ENCODE measurements at regions not wholly inside any gene's neighbourhood (a gene's known extent, or its start where the extent isn't known, plus 50 kb on each side); places are given as distances from the start of the nearest gene placed in this dataset.

DNA sequence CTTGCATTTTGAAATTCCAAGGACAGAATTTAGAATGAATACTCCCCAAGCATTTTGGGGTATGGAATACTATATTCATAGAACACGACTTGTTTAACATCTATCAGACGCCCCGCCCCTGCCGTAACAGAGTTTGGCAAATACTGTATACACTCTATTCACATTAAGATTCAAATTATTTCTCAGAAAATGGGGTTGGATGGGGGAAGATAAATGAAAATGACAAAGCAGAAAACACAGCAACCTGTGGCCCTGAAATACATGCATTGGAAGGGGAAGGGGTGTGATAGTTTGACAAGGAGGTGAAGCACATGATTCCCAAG is 634.6 kb upstream of the SLC39A10 start (continued):
- TF ChIP-seq, protein P1, sequence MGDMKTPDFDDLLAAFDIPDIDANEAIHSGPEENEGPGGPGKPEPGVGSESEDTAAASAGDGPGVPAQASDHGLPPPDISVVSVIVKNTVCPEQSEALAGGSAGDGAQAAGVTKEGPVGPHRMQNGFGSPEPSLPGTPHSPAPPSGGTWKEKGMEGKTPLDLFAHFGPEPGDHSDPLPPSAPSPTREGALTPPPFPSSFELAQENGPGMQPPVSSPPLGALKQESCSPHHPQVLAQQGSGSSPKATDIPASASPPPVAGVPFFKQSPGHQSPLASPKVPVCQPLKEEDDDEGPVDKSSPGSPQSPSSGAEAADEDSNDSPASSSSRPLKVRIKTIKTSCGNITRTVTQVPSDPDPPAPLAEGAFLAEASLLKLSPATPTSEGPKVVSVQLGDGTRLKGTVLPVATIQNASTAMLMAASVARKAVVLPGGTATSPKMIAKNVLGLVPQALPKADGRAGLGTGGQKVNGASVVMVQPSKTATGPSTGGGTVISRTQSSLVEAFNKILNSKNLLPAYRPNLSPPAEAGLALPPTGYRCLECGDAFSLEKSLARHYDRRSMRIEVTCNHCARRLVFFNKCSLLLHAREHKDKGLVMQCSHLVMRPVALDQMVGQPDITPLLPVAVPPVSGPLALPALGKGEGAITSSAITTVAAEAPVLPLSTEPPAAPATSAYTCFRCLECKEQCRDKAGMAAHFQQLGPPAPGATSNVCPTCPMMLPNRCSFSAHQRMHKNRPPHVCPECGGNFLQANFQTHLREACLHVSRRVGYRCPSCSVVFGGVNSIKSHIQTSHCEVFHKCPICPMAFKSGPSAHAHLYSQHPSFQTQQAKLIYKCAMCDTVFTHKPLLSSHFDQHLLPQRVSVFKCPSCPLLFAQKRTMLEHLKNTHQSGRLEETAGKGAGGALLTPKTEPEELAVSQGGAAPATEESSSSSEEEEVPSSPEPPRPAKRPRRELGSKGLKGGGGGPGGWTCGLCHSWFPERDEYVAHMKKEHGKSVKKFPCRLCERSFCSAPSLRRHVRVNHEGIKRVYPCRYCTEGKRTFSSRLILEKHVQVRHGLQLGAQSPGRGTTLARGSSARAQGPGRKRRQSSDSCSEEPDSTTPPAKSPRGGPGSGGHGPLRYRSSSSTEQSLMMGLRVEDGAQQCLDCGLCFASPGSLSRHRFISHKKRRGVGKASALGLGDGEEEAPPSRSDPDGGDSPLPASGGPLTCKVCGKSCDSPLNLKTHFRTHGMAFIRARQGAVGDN (CRISPR knock-in tag; IDR thresholded peaks at IDR 0.05) = no peak

DNA sequence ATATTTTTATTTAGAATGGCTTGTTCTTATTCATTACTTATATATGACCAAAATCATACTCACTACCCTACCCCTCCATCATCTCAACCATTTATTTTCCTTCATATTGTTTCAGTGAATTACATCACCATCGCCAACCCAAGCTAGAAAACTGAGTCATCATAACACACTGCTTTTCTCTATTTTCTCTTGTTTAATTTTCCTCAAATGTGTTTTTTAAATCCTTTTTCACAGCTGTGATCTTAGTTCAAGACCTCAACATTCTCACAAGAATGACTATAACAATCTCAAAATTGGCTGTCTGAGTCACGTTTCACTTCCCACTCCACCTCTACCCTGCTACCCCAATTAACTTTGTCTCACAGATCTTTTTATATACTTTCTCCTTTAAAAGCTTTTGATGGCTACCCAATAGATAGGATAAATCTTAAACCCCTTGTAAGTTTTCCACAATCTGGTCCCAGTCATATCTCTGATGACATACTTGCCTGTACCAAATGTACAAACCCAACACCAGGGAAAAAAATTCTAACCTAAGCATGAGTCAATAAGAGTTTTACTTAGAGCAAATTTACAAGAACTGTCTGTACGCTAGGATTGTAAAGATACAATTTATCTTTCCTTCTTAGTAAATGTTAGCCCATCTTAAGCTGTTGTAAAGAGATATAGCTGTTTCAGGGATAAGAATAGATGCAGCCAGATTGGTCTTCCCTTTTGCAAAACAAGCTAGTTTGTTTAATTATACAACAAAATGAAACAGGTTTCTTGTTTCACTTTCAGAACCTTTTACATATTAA is 635.1 kb upstream of the SLC39A10 start:
- H3K4me3 ChIP-seq (replicated peaks in 1 of 3; ENCODE audit: insufficient read depth in 1 of 3, low read depth in 2 of 3, low read length in 3 of 3) = no peak overlapping the region
- intact Hi-C loops (cut with micrococcal nuclease; ENCODE audit: unreplicated experiment) = no loop called here
- H3K9ac ChIP-seq (ENCODE audit: insufficient read depth, low read depth, low read length) = no peak overlapping the region
- TF ChIP-seq ERF (CRISPR knock-in tag; IDR thresholded peaks at IDR 0.05) (no peak), SALL1 (CRISPR knock-in tag; IDR thresholded peaks at IDR 0.05) (no peak), ARNT2 (CRISPR knock-in tag; IDR thresholded peaks at IDR 0.05; ENCODE audit: low read depth) (no peak), ZMYM4 (CRISPR knock-in tag; IDR thresholded peaks at IDR 0.05) (no peak), ARNT (IDR thresholded peaks at IDR 0.05) (no peak)
- TF ChIP-seq, protein P2, sequence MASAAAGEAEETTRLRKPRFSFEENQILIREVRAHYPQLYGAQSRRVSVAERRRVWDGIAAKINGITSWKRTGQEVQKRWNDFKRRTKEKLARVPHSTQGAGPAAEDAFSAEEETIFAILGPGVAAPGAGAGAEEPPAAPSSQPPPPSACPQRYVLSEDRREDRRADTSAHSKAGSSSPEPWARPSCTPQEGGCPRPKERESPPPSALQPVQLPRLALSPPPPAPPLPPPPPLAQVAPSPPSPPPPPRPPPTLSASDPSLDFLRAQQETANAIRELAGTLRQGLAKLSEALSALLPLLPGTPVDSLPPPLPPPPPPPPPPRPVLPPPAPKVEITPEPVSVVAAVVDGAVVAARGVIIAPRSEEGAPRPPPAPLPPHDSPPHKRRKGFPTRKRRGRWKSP (CRISPR knock-in tag; IDR thresholded peaks at IDR 0.05) = no peak
- H3K4me2 ChIP-seq (ENCODE audit: low read depth, low read length) = no peak overlapping the region
- ATAC-seq (no peak), DNase-seq (ENCODE audit: low spot score) (no peak), FAIRE-seq (no peak)
- 16% methylated on average over 3 of the region's 3 CpGs for WGBS (ENCODE audit: low lambda C conversion rate)
- in situ Hi-C loops (cut with HindIII; ENCODE audit: extremely low pct_ligation_motif_present, low pct_unique_long_range_greater_than_20kb) = no loop called here
- no peaks in the 10 kb centered on the region for H3K27me3 ChIP-seq (ENCODE audit: control insufficient read depth in 1 of 2, insufficient read depth in 2 of 2, low read length in 2 of 2)
- no peaks in the 10 kb centered on the region for H3K79me2 ChIP-seq (ENCODE audit: insufficient read depth, low read length)
- POLR2A ChIA-PET = no interaction called here
- H4K20me1 ChIP-seq (ENCODE audit: insufficient read depth, low read length) = no peaks in the 10 kb centered on the region
- H3K27ac ChIP-seq (ENCODE audit: extremely low read length, insufficient read depth, low read length) = no peak overlapping the region
- no peaks in the 10 kb centered on the region for H3K9me3 ChIP-seq (ENCODE audit: low read length)
- H2AFZ ChIP-seq (ENCODE audit: low read length) = no peak overlapping the region
- no TSS peak for BruUV-seq (replicated peaks)
- H3K4me1 ChIP-seq (ENCODE audit: insufficient read depth, low read length) = no peaks in the 10 kb centered on the region
- H3K36me3 ChIP-seq (replicated peaks in 1 of 2; ENCODE audit: control insufficient read depth in 1 of 2, insufficient read depth in 2 of 2, low read length in 2 of 2) = no peaks in the 10 kb centered on the region
- CTCF ChIA-PET (ENCODE audit: low intra/inter-chr PET ratio, low total read pairs) = no interaction called here
